ENCODE measurements at regions not wholly inside any gene's neighbourhood (a gene's known extent, or its start where the extent isn't known, plus 50 kb on each side); places are given as distances from the start of the nearest gene placed in this dataset.

DNA sequence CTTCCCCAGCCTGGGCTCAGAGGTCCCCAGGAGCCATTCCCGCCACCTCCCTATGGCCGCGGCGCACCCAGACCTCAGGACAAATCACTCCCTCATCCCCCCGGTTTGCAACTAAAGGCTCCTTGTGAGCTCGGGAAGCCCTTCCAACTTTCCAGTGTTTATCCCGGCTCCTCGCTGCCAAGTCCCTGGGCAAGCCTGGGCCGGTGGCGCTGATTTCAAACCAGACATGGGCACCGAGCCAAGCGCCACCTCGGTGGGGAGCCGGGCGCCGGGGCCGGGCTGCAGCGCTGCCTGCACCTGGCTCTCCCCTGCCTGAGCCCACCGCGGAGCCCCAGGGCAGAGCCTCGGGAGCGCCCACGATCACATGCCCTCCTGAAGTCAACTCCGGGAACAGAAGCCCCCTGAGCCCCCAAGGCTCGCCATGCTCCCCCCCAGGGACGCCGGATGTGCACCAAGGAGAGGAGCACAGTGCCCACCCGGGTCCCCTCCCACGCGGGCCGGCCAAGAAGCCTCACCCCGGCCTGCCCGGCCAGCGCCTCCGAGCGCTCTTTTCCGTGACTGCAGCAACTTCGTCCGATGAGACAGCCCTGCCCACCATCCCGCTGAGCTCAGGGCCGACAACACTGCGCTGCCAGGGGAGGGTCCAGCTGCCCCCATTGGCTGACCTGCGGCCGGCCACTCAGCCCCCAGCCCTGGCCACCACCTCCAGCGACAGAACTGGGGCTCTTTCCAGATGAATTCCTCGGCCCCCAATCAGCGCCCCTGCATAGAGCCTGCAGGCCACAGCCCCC, 50.0 kb downstream of the NCOR2 start:
- DNase-seq, result peak; percentile 68 to 90 (median 81)

DNA sequence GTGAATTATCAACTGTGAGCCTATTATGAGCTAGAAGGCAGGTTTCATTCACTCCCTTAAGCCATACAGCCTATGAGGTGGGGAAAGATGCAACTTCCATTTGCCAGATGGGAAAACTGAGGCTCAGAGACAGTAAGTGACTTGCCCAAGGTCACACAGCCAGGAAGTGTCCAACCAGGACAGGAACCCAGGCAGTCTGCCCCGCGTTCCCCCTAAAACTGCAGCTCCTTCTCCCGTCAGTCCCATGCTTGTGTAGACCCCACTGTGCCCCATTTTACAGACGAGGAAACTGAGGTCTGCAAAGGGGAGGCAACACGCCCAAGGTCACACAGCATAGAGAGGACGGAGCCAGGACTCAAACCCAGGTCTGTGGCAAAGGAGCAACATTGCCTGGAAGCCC, 50.6 kb downstream of the NCOR2 start:
- DNase-seq, result no peak

DNA sequence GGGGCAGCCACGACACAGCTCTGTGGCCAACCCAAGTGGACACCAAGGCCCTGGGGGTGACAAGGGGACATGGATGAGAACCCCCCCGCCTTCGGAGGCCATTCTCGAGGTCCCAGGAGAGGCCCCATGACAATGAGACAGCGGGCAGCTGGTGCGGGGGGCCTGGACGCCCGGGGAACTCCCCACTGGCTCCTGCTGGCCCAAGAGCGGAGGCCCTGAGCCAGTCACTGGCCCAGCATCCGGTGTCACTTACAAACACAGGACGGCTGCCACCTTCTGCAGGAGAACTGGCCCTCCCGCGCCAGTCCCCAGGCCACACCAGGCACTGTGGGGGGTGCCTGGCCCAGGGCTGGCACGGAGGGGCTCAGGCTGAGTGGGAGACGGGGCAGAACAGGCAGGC, 51.4 kb downstream of the NCOR2 start:
- DNase-seq, result no peak

DNA sequence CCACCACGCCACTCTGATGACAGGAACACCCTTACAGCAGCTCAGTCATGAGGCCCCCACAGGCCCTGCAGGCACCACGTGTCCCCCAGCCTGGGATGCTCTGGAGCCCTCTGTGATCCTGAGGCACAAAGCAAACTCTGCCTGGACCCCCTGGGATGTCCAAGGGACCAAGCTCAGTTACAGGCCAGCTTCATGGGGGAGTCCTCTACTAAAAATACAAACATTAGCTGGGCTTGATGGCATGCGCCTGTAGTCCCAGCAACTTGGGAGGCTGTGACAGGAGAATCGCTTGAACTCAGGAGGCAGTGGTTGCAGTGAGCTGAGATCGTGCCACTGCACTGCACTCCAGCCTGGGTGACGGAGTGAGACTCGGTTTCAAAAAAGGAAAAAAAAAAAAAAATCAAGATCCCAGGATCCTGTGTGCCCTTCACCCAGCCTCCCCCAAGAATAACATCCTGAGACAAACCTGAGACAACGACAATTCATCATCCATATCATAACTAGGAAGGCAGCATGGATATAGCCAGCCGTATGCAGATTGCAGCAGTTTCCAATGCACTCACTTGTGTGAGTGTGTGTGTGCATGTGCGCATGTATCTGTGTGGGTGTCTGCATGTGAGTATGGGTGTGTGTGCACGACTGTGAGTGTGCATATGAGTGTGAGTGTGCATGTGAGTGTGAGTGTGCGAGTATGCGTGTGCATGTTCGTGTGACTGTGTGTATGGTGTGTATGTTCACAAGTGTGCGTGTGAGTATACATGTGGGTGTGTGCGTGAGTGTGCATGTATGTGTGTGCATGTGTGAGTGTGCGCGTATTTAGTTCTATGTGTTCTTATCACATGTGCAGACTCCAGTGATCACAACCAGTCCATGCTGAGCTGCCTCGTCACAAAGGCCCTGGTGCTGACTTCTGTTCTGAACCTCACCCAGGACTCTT, 52.1 kb downstream of the NCOR2 start:
- no peak for DNase-seq

DNA sequence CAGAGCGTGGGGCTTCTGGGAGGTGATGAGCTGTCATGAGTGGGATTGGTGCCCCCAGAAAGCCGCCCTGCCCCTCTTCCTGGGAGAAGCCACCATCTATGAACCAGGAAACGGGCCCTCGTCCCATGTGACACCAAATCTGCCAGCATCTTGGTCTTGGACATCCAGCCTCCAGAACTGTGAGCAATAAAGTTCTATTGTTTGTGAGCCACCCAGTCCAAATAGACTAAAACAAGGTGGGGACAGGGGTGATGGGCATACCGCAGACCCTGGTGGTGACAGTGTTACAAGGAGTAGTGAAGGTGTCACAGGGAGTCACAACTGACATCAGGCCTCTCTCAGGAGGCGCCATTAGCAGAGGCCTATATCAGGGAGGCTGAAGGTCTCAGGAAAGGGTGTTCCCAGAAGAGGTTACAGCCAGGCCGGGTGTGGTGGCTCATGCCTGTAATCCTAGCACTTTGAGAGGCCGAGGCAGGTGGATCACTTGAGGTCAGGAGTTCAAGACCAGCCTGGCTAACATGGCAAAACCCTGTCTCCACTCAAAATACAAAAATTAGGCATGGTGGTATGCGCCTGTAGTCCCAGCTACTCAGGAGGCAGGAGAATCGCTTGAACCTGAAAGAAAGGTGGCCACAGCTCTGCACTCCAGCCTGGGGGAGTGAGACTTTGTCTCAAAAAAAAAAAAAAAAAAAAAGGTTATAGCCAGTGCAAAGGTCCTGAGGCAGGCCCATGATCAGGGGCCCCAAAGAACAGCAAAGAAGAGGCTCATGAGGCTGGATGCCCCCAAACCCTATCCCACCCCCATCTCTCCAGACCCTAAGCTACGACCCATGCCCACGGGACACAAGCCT, 53.0 kb downstream of the NCOR2 start:
- no peak for DNase-seq

DNA sequence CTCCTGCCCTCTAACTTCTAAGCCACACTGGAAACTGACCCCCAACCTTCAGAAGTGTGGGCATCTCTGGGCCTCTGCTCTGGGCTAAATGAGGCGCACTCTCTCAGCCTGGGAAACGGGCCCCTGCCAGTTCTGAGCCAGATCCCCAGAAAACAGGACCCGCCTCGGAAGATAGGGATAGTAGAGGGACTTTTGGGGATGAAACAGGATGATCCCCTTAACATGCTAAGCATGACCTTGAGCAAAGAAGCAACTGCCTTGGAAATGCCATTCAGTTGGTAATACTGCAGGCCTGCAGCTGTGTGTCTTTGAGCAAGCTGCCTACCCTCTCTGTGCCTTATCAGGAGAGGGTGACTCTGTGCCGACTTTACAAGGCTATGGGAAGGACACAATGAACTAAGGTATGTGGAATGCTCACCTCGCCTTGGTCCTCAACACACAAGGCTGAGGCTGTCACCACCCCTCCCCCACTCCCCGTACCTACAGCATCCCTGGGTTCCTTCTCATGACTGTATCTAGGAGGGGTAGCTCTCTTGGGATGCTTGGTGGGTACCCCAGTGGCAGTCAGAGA, 54.0 kb downstream of the NCOR2 start:
- no peak for DNase-seq

DNA sequence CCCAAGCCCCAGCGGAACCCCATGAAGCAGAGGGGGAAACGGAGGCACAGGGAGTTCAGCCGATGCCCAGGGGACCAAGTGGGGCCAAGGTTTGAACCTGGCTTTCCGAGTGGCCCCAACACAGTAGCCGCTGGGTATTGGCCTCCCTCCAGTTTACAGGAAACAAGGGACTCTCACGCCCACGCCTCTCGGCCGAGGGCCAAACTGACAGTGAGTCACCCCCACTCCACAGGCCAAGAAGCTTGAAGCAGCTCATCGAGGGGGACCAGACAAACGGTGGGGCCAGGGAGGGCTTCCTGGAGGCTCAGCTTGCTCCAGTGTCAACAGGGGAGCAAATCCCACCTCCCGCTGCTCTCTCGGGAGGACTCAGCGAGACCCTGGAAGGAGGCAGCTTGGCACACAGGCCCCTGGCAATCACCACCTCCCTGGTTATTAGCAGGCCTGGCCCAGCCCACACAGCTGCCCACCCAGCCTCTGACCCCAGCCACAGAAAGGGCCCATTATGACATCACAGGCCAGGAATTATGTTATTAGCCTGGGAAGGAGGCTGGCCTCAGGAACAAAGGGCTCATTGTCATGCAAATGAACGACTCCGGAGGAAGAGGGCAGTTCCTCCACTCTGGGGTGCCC, 54.6 kb downstream of the NCOR2 start:
- peak; percentile 70 to 88 (median 88) for DNase-seq

DNA sequence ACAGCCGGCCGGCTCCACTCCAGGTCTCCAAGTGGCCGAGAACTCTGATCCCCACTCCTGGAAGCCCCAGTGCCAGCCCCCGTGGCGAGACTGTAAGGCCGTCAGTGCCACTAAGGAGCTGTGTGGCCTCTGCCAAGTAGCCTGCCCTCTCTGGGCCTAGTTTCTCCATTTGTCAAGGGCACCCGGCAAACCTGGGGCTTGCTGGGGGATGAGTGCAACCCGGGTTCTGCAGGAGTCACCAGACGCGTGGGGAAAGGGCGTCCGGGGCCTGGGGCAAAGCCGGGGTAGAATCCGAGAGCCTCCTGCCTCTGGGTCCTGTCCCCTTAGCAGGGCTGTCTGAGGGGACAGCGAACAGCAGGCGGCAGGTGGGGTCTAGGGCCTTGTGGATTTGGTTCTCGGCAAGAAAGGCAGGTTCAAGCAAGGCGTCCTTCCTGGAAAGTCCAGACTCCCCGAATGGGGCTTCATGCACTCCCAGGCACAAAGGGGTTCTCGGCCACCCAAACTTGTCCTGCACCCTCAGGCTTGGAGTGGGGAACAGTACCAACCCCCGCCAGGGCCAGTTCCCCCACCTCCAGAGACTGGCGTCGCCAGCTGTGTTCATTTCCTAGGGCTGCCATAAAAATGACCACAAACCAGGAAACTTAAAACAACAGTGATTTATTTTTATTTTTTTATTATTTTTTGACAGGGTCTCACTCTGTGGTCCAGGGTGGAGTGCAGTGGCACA, 56.0 kb downstream of the NCOR2 start:
- DNase-seq, result no peak

DNA sequence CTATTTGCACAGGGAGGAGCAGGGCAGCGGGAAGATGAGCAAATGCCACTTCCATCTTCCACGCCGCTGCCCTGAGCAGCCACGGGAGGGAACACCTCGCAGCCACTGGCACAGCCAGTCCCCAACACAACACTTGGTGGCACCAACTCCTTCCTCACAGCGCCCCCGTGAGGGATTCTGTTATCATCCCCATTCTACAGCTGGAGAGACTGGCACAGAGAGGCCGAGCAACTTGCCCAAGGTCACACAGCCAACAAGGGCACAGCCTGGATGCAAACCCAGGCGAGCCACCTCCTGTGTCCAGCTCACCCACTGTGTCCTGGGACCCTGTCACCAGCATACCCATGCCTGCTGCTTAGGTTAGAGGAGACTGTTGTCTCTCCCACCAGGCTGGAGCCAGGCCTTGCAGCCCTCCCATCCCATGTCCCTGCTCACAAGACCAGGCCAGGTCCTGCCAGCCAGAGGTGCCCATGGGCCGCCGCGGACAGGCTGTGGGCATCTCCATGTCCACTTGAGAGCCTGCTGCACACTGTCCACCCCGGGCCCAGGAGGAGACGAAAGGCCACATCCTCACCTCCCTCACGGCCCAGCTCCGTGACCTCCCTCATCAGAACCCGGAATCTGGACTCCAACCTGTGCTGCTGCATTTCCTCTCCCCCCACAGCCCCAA, 57.0 kb downstream of the NCOR2 start:
- DNase-seq, result no peak

DNA sequence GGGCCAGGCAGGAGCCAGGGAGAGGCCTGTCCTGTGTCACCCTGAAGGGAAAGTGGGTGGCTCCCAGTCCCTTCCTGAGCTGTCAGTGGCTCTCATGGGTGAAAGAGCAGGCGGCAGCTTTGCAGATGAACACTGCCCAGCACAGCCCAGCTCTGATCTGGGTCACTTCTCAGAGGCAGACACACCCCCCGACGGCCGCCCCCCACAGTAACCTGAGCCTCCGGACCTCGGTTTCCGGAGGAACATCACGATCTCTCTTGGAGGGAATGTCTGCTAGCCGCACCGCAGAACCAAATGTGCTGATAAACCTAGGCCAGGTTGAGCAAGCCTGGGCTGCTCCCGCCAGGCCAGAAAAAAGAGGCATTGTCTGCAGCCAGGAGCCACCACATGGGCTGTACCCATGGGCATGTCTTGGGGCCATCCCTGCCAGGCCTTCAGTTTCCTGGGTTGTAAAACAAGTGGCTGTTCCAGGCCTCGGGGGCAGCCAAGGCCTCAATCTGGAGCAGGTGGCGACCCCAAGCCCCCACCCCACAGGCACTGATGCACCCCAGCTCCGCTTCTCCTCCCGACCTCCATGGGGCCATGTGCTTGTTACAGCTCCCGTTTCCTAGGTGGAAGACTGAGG, 57.6 kb downstream of the NCOR2 start:
- DNase-seq, result peak in 1 of 3 donors; percentile 76

DNA sequence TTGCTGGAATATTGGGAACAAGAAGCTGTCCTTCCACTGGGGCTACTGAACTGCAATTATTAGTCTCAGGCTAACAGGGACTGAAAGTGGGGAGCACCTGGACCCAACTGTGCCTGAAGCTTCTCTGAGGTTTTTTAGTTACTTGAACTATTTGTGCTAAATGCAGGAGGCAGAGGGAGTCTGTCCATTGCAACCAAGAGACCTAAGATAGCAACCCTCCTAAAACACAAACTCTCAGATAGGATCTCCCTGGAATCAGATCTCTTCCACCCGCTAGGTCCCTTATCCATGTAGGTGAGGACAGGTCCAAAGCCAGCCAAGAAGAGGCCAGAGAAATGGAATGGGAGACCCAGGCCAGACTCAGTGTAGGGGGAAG, 58.1 kb downstream of the NCOR2 start:
- no peak for DNase-seq

DNA sequence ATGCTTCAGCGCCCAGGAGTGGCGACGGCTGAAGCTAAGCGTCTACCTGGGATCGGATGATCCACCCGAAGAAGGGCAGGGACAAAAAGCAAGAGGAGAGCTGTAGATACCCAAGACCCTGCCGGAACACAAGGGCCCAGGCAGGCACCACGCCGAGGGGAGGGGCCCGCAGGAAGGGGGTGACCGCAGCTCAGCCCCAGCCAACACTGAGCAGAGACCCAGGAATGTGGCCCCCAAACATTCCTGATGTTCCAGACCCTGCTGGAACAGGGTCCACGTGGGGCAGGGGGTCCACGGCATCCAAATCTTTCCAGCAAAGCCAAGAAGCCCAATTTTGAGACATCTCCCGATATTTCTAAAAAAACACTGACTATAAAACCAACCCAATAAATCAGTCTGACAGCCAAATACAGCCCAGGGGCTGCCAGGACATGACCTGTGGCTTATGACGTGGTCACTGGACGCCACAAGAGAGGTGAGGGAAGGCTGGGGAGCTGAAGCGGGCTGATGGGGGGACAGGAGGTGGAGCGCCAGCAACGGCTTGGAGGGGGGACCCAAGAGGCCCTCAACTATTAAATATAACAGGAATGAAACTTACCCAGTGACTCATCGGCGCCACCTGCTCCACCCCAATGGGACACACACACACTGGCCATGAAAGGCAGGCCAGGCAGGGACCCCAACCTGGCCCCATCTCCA, 58.9 kb downstream of the NCOR2 start:
- DNase-seq, result peak in 1 of 3 donors; percentile 75

DNA sequence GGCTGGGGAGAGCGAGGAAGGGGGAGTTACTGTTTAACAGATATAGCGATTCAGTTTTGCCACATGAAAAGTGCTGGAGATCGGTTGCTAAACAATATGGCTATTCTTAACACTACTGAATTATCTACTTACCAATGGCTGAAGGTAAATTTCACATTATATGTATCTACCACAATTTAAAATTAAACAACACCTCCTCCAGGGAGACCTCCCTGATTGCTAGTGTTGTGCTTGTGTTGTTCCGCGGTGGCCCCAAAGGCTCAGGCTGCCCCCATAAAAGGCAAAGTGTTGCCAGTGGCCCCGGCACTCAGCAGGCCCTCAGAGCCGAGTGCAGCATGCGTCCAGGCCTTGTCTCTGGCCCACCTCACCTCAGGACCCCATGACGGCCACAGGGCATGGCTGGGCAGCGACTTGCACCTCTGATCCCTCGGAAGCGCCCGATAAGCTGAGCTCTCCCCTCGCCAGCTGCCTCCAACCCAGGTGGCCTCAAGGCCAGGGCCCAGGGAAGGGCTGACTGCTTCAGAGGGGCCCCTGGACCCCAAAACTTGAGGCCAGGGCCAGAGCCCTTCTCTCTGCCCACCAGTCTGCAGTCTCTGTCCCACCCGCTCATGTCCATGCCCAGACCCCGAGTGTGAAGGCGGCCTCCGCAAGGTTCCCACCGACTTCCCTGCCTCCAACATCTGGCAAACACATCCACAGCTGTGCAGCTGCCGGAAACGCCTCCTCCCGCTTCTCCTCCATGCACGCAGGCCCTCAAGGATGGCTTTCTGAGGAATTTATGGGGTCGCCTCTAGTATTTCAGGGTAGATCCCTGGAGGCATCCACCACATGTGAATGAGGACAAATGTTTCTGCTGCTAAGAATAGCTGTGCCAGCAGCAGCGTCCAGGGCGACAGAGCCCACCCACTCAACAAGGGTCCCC, 60.0 kb downstream of the NCOR2 start:
- peak; percentile 68 to 96 (median 86) for DNase-seq

DNA sequence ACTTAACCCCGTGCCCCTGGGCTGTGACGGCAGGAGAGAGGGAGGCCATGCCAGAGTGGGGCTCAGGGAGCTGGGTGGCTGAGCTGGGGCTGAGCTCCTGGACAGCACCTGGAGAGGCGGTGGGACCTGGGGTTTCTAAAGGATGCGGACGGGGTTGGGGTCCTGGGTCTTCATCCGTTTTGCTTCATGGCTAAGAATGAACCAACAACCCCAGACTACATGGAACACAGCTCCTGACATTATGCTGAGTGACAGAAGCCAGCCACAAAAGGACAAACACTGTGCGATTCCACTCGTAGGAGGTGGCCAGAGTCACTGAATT, 60.6 kb downstream of the NCOR2 start:
- DNase-seq, result no peak

DNA sequence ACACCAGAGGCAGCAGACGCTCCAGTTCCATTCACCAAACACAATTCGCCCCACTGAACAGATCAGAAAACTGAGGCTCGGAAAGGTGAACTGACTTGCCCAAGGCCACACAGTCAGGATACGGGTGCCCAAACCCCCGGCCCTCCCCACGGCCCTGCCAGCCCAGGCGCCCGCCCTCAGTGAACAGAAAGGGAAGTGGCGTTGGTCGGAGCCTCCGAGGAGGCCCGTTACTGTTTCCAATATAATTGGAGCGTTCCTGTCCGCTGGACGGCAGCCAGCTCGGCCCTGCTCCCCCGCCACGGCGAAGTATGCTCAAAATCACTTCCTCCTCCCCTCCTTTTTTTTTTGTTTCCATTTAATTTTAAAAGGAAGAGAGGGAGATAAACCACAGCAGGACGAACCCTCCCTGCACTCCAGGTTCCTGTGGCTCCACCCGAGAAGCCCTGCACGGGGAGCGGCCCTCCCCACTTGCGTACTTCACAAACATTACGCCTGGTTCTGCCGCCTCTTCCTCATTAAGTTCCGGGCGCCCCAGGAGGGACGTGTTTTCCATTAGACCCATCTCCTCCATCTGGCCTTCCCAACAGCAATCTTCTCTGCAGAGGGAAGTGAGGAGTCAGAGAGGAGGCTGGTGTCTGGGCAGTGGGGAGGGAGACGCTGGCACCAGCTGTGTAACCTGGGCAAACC, 61.1 kb downstream of the NCOR2 start:
- DNase-seq, result peak; percentile 72 to 91 (median 77)

DNA sequence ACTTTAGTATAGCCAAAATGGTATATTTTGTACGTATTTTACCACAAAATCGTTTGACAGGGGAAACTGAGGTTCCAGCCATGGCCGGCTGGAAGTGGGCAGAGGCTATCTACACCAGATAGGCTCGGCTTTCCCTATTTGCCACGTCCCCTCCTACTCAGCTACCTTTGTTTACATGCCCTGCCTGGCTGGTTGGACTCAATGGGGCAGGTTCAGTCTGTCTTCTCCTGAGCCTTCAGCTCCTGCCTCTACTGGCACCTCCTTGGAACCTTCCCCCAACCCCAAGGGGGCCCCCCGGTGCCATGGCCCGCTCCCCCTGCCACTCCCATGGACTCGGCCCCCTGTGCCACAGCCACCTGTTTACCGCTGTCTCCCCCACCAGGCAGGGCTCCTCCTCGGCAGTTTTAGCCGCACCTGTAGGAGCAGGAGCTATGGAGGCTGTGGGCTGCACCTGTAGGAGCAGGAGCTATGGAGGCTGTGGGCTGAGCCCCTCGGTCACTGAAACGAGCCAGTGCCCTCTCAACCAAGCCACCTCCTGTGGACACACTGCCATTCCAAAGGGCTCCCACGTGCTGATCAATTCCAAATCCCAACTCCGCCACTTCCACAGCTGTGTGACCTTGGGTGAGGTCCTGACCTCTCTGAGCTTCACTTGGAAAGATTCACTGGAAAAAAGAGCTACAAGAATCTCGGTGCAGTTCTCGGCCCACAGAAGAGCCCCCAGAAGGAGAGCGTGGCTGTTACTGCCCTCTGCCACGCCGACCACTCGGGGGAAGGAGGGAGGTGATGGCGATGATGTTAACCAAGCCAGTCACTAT, 62.2 kb downstream of the NCOR2 start:
- no peak for DNase-seq

All from muscle of back (tissue), 3 donors.